ENCODE measurements at regions not wholly inside any gene's neighbourhood (a gene's known extent, or its start where the extent isn't known, plus 50 kb on each side); places are given as distances from the start of the nearest gene placed in this dataset.

GRCh38 chr2:4354164-4354563 is 650.8 kb downstream of the DCDC2C start:
- H3K9ac ChIP-seq (ENCODE audit: low read depth, low read length) = no peak overlapping the region
- H3K9me3 ChIP-seq (replicated peaks; ENCODE audit: low read length) = peaks cover 5% of the 10 kb centered on the region
- no peak overlapping the region for H3K4me3 ChIP-seq (ENCODE audit: low read length)
- no peaks in the 10 kb centered on the region for H3K27me3 ChIP-seq (ENCODE audit: control insufficient read depth, insufficient read depth, low read length)
- no peak overlapping the region for H3K4me2 ChIP-seq (ENCODE audit: low read length)
- no peaks in the 10 kb centered on the region for H3K4me1 ChIP-seq (ENCODE audit: control insufficient read depth, insufficient read depth, low read length)
- no peaks in the 10 kb centered on the region for H3K36me3 ChIP-seq (ENCODE audit: insufficient read depth, low read length)

GRCh38 chr2:4354678-4355077 is 651.3 kb downstream of the DCDC2C start:
- Histone ChIP-seq H3K9me3 (replicated peaks; ENCODE audit: low read length) (peaks cover 5% of the 10 kb centered on the region), H3K4me3 (ENCODE audit: low read length) (no peak overlapping the region), H3K9ac (ENCODE audit: low read depth, low read length) (no peak overlapping the region), H3K4me2 (ENCODE audit: low read length) (no peak overlapping the region), H3K36me3 (ENCODE audit: insufficient read depth, low read length) (no peaks in the 10 kb centered on the region), H3K27me3 (ENCODE audit: control insufficient read depth, insufficient read depth, low read length) (no peaks in the 10 kb centered on the region), H3K4me1 (ENCODE audit: control insufficient read depth, insufficient read depth, low read length) (no peaks in the 10 kb centered on the region)

- Histone ChIP-seq H3K27me3 (ENCODE audit: control insufficient read depth, insufficient read depth, low read length) (no peaks in the 10 kb centered on the region), H3K36me3 (ENCODE audit: insufficient read depth, low read length) (no peaks in the 10 kb centered on the region), H3K4me2 (ENCODE audit: low read length) (no peak overlapping the region), H3K9ac (ENCODE audit: low read depth, low read length) (no peak overlapping the region), H3K4me3 (ENCODE audit: low read length) (no peak overlapping the region), H3K9me3 (replicated peaks; ENCODE audit: low read length) (peaks cover 5% of the 10 kb centered on the region), H3K4me1 (ENCODE audit: control insufficient read depth, insufficient read depth, low read length) (no peaks in the 10 kb centered on the region)
These were observed 652.7 kb downstream of the DCDC2C start for GRCh38 chr2:4356109-4356508.

- H3K36me3 ChIP-seq (ENCODE audit: insufficient read depth, low read length) = no peaks in the 10 kb centered on the region
- peaks cover 5% of the 10 kb centered on the region for H3K9me3 ChIP-seq (replicated peaks; ENCODE audit: low read length)
- H3K27me3 ChIP-seq (ENCODE audit: control insufficient read depth, insufficient read depth, low read length) = no peaks in the 10 kb centered on the region
- H3K4me1 ChIP-seq (ENCODE audit: control insufficient read depth, insufficient read depth, low read length) = no peaks in the 10 kb centered on the region
- no peak overlapping the region for H3K4me3 ChIP-seq (ENCODE audit: low read length)
- H3K9ac ChIP-seq (ENCODE audit: low read depth, low read length) = no peak overlapping the region
- no peak overlapping the region for H3K4me2 ChIP-seq (ENCODE audit: low read length)
These were observed 653.2 kb downstream of the DCDC2C start for GRCh38 chr2:4356541-4356940.

GRCh38 chr2:4357121-4357520 is 653.7 kb downstream of the DCDC2C start:
- H3K4me2 ChIP-seq (ENCODE audit: low read length) = no peak overlapping the region
- H3K27me3 ChIP-seq (ENCODE audit: control insufficient read depth, insufficient read depth, low read length) = no peaks in the 10 kb centered on the region
- H3K9ac ChIP-seq (ENCODE audit: low read depth, low read length) = no peak overlapping the region
- no peaks in the 10 kb centered on the region for H3K36me3 ChIP-seq (ENCODE audit: insufficient read depth, low read length)
- H3K4me1 ChIP-seq (ENCODE audit: control insufficient read depth, insufficient read depth, low read length) = no peaks in the 10 kb centered on the region
- H3K4me3 ChIP-seq (ENCODE audit: low read length) = no peak overlapping the region
- peaks cover 5% of the 10 kb centered on the region for H3K9me3 ChIP-seq (replicated peaks; ENCODE audit: low read length)

- no peak overlapping the region for H3K4me2 ChIP-seq (ENCODE audit: low read length)
These were observed 655.5 kb downstream of the DCDC2C start for GRCh38 chr2:4358837-4359236.

GRCh38 chr2:4368907-4369306 is 665.5 kb downstream of the DCDC2C start:
- no peaks in the 10 kb centered on the region for H3K27me3 ChIP-seq (ENCODE audit: control insufficient read depth, insufficient read depth, low read length)
- H3K9ac ChIP-seq (ENCODE audit: low read depth, low read length) = no peak overlapping the region
- H3K4me3 ChIP-seq (ENCODE audit: low read length) = no peak overlapping the region
- H3K4me1 ChIP-seq (ENCODE audit: control insufficient read depth, insufficient read depth, low read length) = no peaks in the 10 kb centered on the region
- peaks cover 10% of the 10 kb centered on the region for H3K9me3 ChIP-seq (replicated peaks; ENCODE audit: low read length)
- H3K36me3 ChIP-seq (ENCODE audit: insufficient read depth, low read length) = no peaks in the 10 kb centered on the region
- no peak overlapping the region for H3K4me2 ChIP-seq (ENCODE audit: low read length)

More at GRCh38 chr2:4358837-4359236, 655.5 kb downstream of the DCDC2C start:
- Histone ChIP-seq H3K9ac (ENCODE audit: low read depth, low read length) (no peak overlapping the region), H3K4me3 (ENCODE audit: low read length) (no peak overlapping the region), H3K27me3 (ENCODE audit: control insufficient read depth, insufficient read depth, low read length) (no peaks in the 10 kb centered on the region), H3K36me3 (ENCODE audit: insufficient read depth, low read length) (no peaks in the 10 kb centered on the region), H3K4me1 (ENCODE audit: control insufficient read depth, insufficient read depth, low read length) (no peaks in the 10 kb centered on the region), H3K9me3 (replicated peaks; ENCODE audit: low read length) (peaks cover 5% of the 10 kb centered on the region)

GRCh38 chr2:4369826-4370419 is 666.5 kb downstream of the DCDC2C start:
- Histone ChIP-seq H3K4me2 (ENCODE audit: low read length) (no peak overlapping the region), H3K9ac (ENCODE audit: low read depth, low read length) (no peak overlapping the region), H3K4me3 (ENCODE audit: low read length) (no peak overlapping the region), H3K9me3 (replicated peaks; ENCODE audit: low read length) (peaks cover 10% of the 10 kb centered on the region), H3K27me3 (ENCODE audit: control insufficient read depth, insufficient read depth, low read length) (no peaks in the 10 kb centered on the region), H3K4me1 (ENCODE audit: control insufficient read depth, insufficient read depth, low read length) (no peaks in the 10 kb centered on the region), H3K36me3 (ENCODE audit: insufficient read depth, low read length) (no peaks in the 10 kb centered on the region)

GRCh38 chr2:4370422-4371090 is 667.2 kb downstream of the DCDC2C start:
- Histone ChIP-seq H3K4me1 (ENCODE audit: control insufficient read depth, insufficient read depth, low read length) (no peaks in the 10 kb centered on the region), H3K9me3 (replicated peaks; ENCODE audit: low read length) (peaks cover 10% of the 10 kb centered on the region), H3K36me3 (ENCODE audit: insufficient read depth, low read length) (no peaks in the 10 kb centered on the region), H3K4me3 (ENCODE audit: low read length) (no peak overlapping the region), H3K9ac (ENCODE audit: low read depth, low read length) (no peak overlapping the region), H3K27me3 (ENCODE audit: control insufficient read depth, insufficient read depth, low read length) (no peaks in the 10 kb centered on the region), H3K4me2 (ENCODE audit: low read length) (no peak overlapping the region)

- Histone ChIP-seq H3K9me3 (replicated peaks; ENCODE audit: low read length) (peaks cover 6% of the 10 kb centered on the region), H3K4me1 (ENCODE audit: control insufficient read depth, insufficient read depth, low read length) (no peaks in the 10 kb centered on the region), H3K36me3 (ENCODE audit: insufficient read depth, low read length) (no peaks in the 10 kb centered on the region), H3K9ac (ENCODE audit: low read depth, low read length) (no peak overlapping the region), H3K27me3 (ENCODE audit: control insufficient read depth, insufficient read depth, low read length) (no peaks in the 10 kb centered on the region), H3K4me3 (ENCODE audit: low read length) (no peak overlapping the region), H3K4me2 (ENCODE audit: low read length) (no peak overlapping the region)
These were observed 677.7 kb downstream of the DCDC2C start for GRCh38 chr2:4381049-4381448.

- Histone ChIP-seq H3K9me3 (replicated peaks; ENCODE audit: low read length) (peaks cover 6% of the 10 kb centered on the region), H3K4me3 (ENCODE audit: low read length) (no peak overlapping the region), H3K9ac (ENCODE audit: low read depth, low read length) (no peak overlapping the region), H3K4me2 (ENCODE audit: low read length) (no peak overlapping the region), H3K36me3 (ENCODE audit: insufficient read depth, low read length) (no peaks in the 10 kb centered on the region), H3K4me1 (ENCODE audit: control insufficient read depth, insufficient read depth, low read length) (no peaks in the 10 kb centered on the region), H3K27me3 (ENCODE audit: control insufficient read depth, insufficient read depth, low read length) (no peaks in the 10 kb centered on the region)
These were observed 678.4 kb downstream of the DCDC2C start for GRCh38 chr2:4381773-4382172.

GRCh38 chr2:4391013-4391412 is 687.6 kb downstream of the DCDC2C start:
- H3K27me3 ChIP-seq (ENCODE audit: control insufficient read depth, insufficient read depth, low read length) = no peaks in the 10 kb centered on the region
- H3K4me1 ChIP-seq (ENCODE audit: control insufficient read depth, insufficient read depth, low read length) = no peaks in the 10 kb centered on the region
- no peaks in the 10 kb centered on the region for H3K36me3 ChIP-seq (ENCODE audit: insufficient read depth, low read length)
- H3K9me3 ChIP-seq (replicated peaks; ENCODE audit: low read length) = peaks cover 7% of the 10 kb centered on the region
- H3K4me2 ChIP-seq (ENCODE audit: low read length) = no peak overlapping the region
- no peak overlapping the region for H3K4me3 ChIP-seq (ENCODE audit: low read length)
- H3K9ac ChIP-seq (ENCODE audit: low read depth, low read length) = no peak overlapping the region

Measured in skeletal muscle satellite cell (primary cell).